ENCODE measurements at regions not wholly inside any gene's neighbourhood (a gene's known extent, or its start where the extent isn't known, plus 50 kb on each side); places are given as distances from the start of the nearest gene placed in this dataset.
"Not testable (repeated sequence)": the region's sequence is repeated elsewhere in the genome, so short reads cannot be mapped to it uniquely, and the experiment has no call there.

GRCh38 chr17:16888413-16889087 lies 83.4 kb downstream of the TNFRSF13B start:
- Histone ChIP-seq H3K36me3 (ENCODE audit: insufficient read depth, insufficient read length, low read length) (no peaks in the 10 kb centered on the region), H3K27me3 (ENCODE audit: insufficient read depth, insufficient read length) (no peaks in the 10 kb centered on the region), H3K4me3 (ENCODE audit: insufficient read length, low read depth) (no peak overlapping the region), H3K9ac (ENCODE audit: insufficient read length, low read depth) (no peak overlapping the region), H3K4me1 (ENCODE audit: insufficient read depth, insufficient read length) (no peaks in the 10 kb centered on the region), H3K9me3 (ENCODE audit: insufficient read depth, low read length) (no peaks in the 10 kb centered on the region)
- TF ChIP-seq SUZ12 (IDR thresholded peaks at IDR 0.05; ENCODE audit: extremely low read depth, insufficient read depth, insufficient read length) (no peak), ZNF274 (IDR thresholded peaks at IDR 0.05; ENCODE audit: low read depth, low read length) (no peak), YY1 (IDR thresholded peaks at IDR 0.05; ENCODE audit: insufficient read depth, insufficient read length) (no peak)
- no peak for DNase-seq (ENCODE audit: low read depth, low spot score)

GRCh38 chr17:16887523-16888095 lies 84.3 kb downstream of the TNFRSF13B start:
- H3K36me3 ChIP-seq (ENCODE audit: insufficient read depth, insufficient read length, low read length): no peaks in the 10 kb centered on the region
- no peaks in the 10 kb centered on the region for H3K9me3 ChIP-seq (ENCODE audit: insufficient read depth, low read length)
- H3K4me3 ChIP-seq (ENCODE audit: insufficient read length, low read depth): no peak overlapping the region
- no peak overlapping the region for H3K9ac ChIP-seq (ENCODE audit: insufficient read length, low read depth)
- H3K4me1 ChIP-seq (ENCODE audit: insufficient read depth, insufficient read length): no peaks in the 10 kb centered on the region
- TF ChIP-seq SUZ12 (IDR thresholded peaks at IDR 0.05; ENCODE audit: extremely low read depth, insufficient read depth, insufficient read length): no peak
- no peak for TF ChIP-seq YY1 (IDR thresholded peaks at IDR 0.05; ENCODE audit: insufficient read depth, insufficient read length)
- TF ChIP-seq ZNF274 (IDR thresholded peaks at IDR 0.05; ENCODE audit: low read depth, low read length): no peak
- H3K27me3 ChIP-seq (ENCODE audit: insufficient read depth, insufficient read length): no peaks in the 10 kb centered on the region
- DNase-seq (ENCODE audit: low read depth, low spot score): no peak

GRCh38 chr17:16886655-16887322 lies 85.1 kb downstream of the TNFRSF13B start:
- no peaks in the 10 kb centered on the region for H3K4me1 ChIP-seq (ENCODE audit: insufficient read depth, insufficient read length)
- no peaks in the 10 kb centered on the region for H3K36me3 ChIP-seq (ENCODE audit: insufficient read depth, insufficient read length, low read length)
- H3K27me3 ChIP-seq (ENCODE audit: insufficient read depth, insufficient read length): no peaks in the 10 kb centered on the region
- no peak for DNase-seq (ENCODE audit: low read depth, low spot score)
- no peaks in the 10 kb centered on the region for H3K9me3 ChIP-seq (ENCODE audit: insufficient read depth, low read length)
- TF ChIP-seq SUZ12 (IDR thresholded peaks at IDR 0.05; ENCODE audit: extremely low read depth, insufficient read depth, insufficient read length): no peak
- no peak for TF ChIP-seq ZNF274 (IDR thresholded peaks at IDR 0.05; ENCODE audit: low read depth, low read length)
- TF ChIP-seq YY1 (IDR thresholded peaks at IDR 0.05; ENCODE audit: insufficient read depth, insufficient read length): no peak
- H3K9ac ChIP-seq (ENCODE audit: insufficient read length, low read depth): no peak overlapping the region
- H3K4me3 ChIP-seq (ENCODE audit: insufficient read length, low read depth): no peak overlapping the region

- not testable (repeated sequence) for H3K4me3 ChIP-seq (ENCODE audit: insufficient read length, low read depth); H3K9me3 ChIP-seq (ENCODE audit: insufficient read depth, low read length); H3K9ac ChIP-seq (ENCODE audit: insufficient read length, low read depth); H3K36me3 ChIP-seq (ENCODE audit: insufficient read depth, insufficient read length, low read length); H3K4me1 ChIP-seq (ENCODE audit: insufficient read depth, insufficient read length); DNase-seq (ENCODE audit: low read depth, low spot score); H3K27me3 ChIP-seq (ENCODE audit: insufficient read depth, insufficient read length)
These were observed 86.7 kb downstream of the TNFRSF13B start for GRCh38 chr17:16885204-16885603.

- not testable (repeated sequence) for H3K27me3 ChIP-seq (ENCODE audit: insufficient read depth, insufficient read length); H3K4me3 ChIP-seq (ENCODE audit: insufficient read length, low read depth); H3K9me3 ChIP-seq (ENCODE audit: insufficient read depth, low read length); H3K9ac ChIP-seq (ENCODE audit: insufficient read length, low read depth); H3K36me3 ChIP-seq (ENCODE audit: insufficient read depth, insufficient read length, low read length); DNase-seq (ENCODE audit: low read depth, low spot score); H3K4me1 ChIP-seq (ENCODE audit: insufficient read depth, insufficient read length)
These were observed 89.0 kb downstream of the TNFRSF13B start for GRCh38 chr17:16882926-16883265.

GRCh38 chr17:16882243-16882925 lies 89.5 kb downstream of the TNFRSF13B start:
- H3K9ac ChIP-seq (ENCODE audit: insufficient read length, low read depth): no peak overlapping the region
- no peak for TF ChIP-seq YY1 (IDR thresholded peaks at IDR 0.05; ENCODE audit: insufficient read depth, insufficient read length)
- no peak for TF ChIP-seq ZNF274 (IDR thresholded peaks at IDR 0.05; ENCODE audit: low read depth, low read length)
- TF ChIP-seq SUZ12 (IDR thresholded peaks at IDR 0.05; ENCODE audit: extremely low read depth, insufficient read depth, insufficient read length): no peak
- no peak overlapping the region for H3K4me3 ChIP-seq (ENCODE audit: insufficient read length, low read depth)
- no peaks in the 10 kb centered on the region for H3K27me3 ChIP-seq (ENCODE audit: insufficient read depth, insufficient read length)
- H3K4me1 ChIP-seq (ENCODE audit: insufficient read depth, insufficient read length): no peaks in the 10 kb centered on the region
- DNase-seq (ENCODE audit: low read depth, low spot score): no peak
- H3K36me3 ChIP-seq (ENCODE audit: insufficient read depth, insufficient read length, low read length): no peaks in the 10 kb centered on the region
- peaks cover 3% of the 10 kb centered on the region; the same call in 1 of the 2 replicates for H3K9me3 ChIP-seq (ENCODE audit: insufficient read depth, low read length)

GRCh38 chr17:16881239-16881924 lies 90.5 kb downstream of the TNFRSF13B start:
- Histone ChIP-seq H3K4me1 (ENCODE audit: insufficient read depth, insufficient read length) (no peaks in the 10 kb centered on the region), H3K9ac (ENCODE audit: insufficient read length, low read depth) (no peak overlapping the region), H3K36me3 (ENCODE audit: insufficient read depth, insufficient read length, low read length) (no peaks in the 10 kb centered on the region), H3K9me3 (ENCODE audit: insufficient read depth, low read length) (peaks cover 6% of the 10 kb centered on the region; the same call in 1 of the 2 replicates), H3K4me3 (ENCODE audit: insufficient read length, low read depth) (no peak overlapping the region), H3K27me3 (ENCODE audit: insufficient read depth, insufficient read length) (no peaks in the 10 kb centered on the region)
- TF ChIP-seq ZNF274 (IDR thresholded peaks at IDR 0.05; ENCODE audit: low read depth, low read length): no peak
- no peak for TF ChIP-seq SUZ12 (IDR thresholded peaks at IDR 0.05; ENCODE audit: extremely low read depth, insufficient read depth, insufficient read length)
- TF ChIP-seq YY1 (IDR thresholded peaks at IDR 0.05; ENCODE audit: insufficient read depth, insufficient read length): no peak
- DNase-seq (ENCODE audit: low read depth, low spot score): no peak

Data from NT2/D1 (cell line).